HG02642 (cell line): ENCODE measurements at regions not wholly inside any gene's neighbourhood (a gene's known extent, or its start where the extent isn't known, plus 50 kb on each side); places are given as distances from the start of the nearest gene placed in this dataset.

Experiments
- ATAC-seq: cut with Tn5 transposase; IDR thresholded peaks from one replicate; pipeline ENCODE4 v1.9.1; 2021; ENCODE audit warnings: mild to moderate bottlenecking; ENCODE audit not compliant: unreplicated experiment, poor library complexity

- ATAC-seq, result no peak
Measured at GRCh38 chr2:44825702-44826101, 115.8 kb upstream of the SIX3 start.

- ATAC-seq, result no peak
Measured at GRCh38 chr2:44826601-44827000, 114.9 kb upstream of the SIX3 start.

- ATAC-seq, result no peak
Measured at GRCh38 chr2:44829771-44830170, 111.7 kb upstream of the SIX3 start.

DNA sequence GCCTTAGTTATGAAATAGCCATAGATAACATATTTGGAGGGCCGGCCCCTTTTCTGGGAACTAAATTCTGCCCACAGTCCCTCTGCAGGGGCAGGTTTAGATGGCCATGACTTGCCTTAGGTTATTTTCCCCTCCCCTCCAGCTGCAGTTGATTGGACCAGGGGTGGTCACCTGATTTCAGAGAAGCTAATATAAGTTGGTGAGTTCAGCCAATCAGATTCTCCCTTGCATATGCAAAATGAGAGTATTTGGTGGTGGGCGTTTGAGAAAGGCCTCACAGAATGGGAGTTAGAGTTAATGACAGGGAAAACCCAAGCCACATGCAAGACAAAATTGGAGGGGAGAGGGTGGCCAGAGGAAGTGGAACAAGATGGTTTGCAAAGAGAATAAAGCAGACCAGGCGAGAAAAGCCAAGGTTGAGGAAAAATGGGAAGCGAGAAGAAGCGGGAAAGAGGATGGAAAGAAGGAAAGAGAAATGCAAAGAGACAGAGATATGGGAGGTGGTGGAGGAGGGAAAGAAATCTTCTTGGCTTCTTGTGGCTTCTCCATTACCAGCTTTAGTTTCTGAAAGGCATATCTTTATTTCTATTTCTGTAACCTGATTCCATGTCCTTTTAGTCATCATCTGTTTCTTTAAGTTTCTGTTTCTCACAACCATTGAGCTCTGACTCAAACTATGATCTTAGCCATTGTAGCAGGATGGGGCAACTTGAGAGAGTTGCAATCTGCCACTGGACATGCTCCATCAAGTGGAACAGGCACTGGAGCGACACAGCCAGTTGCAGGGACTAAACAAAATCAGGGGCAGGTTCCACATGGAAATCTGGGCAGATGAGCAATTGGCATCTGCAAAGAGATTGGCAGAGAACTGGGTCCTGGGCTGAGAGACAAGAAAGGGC, 108.1 kb upstream of the SIX3 start:
- peak; percentile 47 for ATAC-seq

DNA sequence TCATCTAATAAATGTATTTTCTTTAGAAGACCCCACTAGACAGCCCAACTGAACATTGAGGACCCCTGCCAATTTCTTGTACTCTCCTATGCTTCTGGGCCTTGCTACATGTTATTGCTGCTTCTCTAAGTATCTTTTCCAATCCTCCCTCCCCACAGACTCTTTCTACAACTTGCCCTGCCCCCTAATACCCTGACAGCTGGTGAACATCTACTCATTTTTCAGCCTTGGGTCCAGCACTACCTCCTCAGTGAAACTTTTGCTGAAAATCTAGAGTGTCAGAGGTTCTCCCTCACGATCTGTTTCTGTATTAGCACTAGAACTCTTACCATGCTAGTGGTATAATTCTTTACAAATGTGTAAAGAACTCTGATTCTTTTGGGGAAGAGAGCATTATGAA, 106.8 kb upstream of the SIX3 start:
- ATAC-seq, result no peak

GRCh38 chr2:44836174-44836573, 105.3 kb upstream of the SIX3 start:
- ATAC-seq, result peak; percentile 62

DNA sequence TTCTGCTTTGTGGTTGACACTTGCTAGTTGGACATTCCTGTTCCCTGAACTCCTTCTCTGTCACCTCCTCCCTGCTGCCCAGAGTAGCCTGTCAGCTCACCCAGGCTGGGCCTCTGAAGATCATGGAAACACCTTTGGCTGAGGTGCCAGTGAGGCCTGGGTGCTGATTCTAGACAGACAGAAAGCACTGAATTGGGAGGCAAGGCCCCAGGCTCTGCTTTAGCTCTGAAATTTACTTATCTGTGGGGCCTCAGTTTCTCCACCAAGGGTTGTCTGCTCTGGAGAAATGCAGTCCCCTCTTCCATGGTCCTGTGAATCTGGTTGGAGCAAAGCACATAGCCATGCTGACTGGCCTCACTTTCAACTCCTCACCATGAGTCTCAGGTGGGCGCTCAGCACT, 104.6 kb upstream of the SIX3 start:
- no peak for ATAC-seq

DNA sequence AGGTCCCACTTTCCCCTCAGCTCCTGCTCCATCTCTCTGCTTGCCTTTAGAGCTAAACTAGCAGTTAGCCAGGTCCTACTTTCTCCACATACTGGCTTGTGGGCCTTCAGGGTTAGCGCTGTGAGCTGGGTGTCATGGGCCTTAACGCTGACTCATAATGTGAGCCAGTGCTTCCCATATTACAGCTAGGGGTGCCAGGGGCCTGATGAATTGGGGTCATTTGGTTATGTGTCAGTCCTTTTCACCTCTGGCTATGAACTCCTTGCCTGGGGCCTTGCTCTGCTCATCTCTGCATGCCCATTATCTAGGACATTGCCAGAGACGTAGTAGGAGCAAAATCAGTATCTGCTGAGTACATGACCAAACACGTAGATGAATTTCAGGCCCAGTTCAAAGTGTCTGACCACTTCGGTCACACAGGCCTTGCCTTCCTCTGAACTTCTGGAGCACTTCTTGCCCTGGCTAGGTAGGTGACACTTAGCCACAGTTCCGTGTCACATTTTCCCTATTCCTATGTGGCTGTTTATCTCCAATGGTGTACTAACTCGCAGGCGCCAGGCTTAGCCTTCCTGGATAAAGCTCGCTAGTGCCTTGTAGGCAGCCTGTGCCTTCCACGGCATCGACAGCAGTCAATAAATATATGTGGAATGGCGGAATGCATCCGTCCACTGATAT, 103.2 kb upstream of the SIX3 start:
- ATAC-seq, result no peak

DNA sequence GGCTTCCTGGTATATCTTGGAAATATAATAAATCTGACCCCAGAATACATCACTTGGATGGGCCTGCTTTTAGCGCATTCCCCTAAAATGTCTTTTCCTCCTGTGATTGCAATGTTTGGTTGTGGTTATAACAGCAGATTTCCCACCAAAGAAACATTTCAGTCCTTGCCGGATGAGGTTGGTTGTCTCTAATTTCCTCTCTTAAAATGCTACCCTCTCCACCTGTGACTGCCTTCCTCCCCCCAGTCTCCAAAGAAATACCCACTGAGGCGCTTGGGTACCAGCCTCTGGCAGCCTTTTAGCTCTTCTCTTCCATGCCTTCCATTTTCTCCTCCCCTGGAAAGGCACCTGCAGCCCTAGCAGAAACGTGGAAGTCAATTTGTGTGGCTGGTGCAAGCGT, 102.1 kb upstream of the SIX3 start:
- no peak for ATAC-seq

DNA sequence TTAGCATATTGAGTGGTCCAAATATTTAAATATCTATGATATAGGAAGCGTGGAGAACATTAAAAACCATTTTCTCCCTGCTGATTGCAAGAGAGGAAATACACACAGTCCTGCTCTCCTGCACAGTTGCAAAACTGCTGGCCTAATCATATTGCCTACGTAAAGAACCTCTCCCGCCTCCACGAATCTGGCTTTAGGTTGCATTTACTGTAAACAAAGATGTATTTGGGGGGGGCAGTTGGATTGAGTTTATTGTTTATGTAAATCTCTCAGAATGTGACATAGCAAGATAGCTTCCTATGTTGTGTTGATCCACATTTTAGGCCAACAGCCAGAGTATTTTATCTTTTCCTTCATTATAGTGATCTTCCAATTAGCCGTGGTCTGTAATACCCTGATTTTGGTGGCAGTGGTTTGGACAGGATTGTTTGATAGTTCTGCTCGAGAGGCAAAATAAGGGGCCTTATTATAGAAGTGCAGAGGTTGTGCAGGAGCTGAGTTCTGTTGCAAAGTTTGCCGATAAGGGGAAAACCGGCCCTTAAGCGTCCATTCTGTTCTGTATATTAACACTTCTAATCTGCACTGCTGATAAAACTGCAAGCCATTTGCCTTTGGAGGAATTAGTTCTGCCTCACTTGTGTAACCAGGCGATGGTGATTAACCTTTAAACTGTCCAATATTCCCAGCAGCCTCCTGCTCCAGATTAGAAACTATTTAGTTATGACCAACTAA, 101.6 kb upstream of the SIX3 start:
- no peak for ATAC-seq

DNA sequence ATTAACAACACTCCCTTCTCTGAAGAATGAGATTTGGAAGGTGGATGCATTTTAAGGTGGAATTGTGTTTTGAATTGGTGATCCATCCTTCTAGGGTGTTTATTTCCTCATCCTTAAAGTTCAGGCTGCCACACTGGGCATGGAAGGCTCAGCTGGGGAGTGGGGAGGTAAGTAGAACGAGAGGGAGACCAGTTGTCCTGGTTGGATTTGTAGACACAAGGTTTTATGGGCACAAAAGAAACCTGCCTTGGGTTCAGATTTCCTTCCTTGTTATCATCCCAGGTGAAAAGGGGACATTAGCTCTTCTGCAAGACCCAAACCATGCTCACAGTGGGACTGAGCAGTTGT, 101.0 kb upstream of the SIX3 start:
- ATAC-seq, result no peak

DNA sequence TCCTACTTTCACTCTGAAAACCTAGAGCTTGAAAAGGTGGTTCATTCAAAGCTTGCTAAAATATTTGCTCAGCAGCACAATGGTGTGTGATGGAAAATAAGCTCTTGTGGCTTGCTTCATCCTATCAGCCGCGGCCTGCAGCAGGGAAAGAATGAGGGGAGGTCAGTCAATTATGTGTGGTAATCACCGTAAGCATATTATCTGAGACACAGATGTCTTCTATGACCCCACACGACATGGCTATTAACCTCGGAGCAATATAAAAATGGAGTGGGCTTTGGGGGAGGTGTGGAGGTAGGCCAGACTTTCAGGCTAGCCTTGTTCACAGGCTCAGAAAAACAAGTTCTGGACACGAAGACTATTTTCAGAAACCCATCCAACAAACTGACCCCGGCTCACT, 98.4 kb upstream of the SIX3 start:
- ATAC-seq, result no peak

- ATAC-seq, result no peak
Measured at GRCh38 chr2:44843641-44844310, 97.7 kb upstream of the SIX3 start.

- no peak for ATAC-seq
Measured at GRCh38 chr2:44844651-44845270, 96.7 kb upstream of the SIX3 start.

DNA sequence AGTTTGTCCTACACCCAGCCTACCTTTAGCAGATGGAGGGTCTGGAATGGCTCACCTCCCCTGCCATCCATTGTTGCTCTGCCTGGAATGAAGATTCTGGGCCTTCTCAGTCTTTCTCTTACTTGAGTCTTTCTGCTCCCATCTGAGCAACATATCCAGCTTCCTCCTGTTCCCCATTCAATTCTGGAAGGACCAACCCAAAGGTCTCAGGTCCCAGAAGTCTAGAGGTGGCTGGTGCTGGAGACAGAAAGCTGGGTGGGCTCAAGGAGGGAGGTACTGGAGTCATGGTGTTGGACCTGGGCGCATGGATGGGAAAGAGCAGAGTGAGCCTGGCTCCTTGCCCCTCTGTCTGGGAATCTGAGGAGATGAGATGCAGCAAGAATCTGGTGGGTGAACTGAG, 93.5 kb upstream of the SIX3 start:
- ATAC-seq, result no peak

- ATAC-seq, result no peak
Measured at GRCh38 chr2:44850016-44850415, 91.5 kb upstream of the SIX3 start.

- ATAC-seq, result no peak
Measured at GRCh38 chr2:44851518-44851917, 90.0 kb upstream of the SIX3 start.

GRCh38 chr2:44852594-44852993, 88.9 kb upstream of the SIX3 start:
- no peak for ATAC-seq

GRCh38 chr2:44859337-44859736, 82.2 kb upstream of the SIX3 start:
- ATAC-seq, result no peak

- ATAC-seq, result no peak
Measured at GRCh38 chr2:44866152-44866551, 75.3 kb upstream of the SIX3 start.
